Karpas-422 (cell line): ENCODE measurements at regions not wholly inside any gene's neighbourhood (a gene's known extent, or its start where the extent isn't known, plus 50 kb on each side); places are given as distances from the start of the nearest gene placed in this dataset.

Experiments
- DNase-seq: peaks from one replicate; pipeline ENCODE4 v3.0.0-alpha.2; 2015
- H2AFZ ChIP-seq: fragments of 200-600 bp; sonication (generic); 2 replicates; pipeline ENCODE4 v1.6.1; 2014; ENCODE audit warnings: antibody characterized with exemption, low read length, mixed read lengths
- H3K27ac ChIP-seq: fragments of 200-600 bp; sonication (generic); 2 replicates; pipeline ENCODE4 v1.5.1; 2014; ENCODE audit warnings: mild to moderate bottlenecking, low read length, moderate library complexity
- H3K27me3 ChIP-seq: fragments of 200-600 bp; sonication (generic); 2 replicates; pipeline ENCODE4 v1.6.1; 2014; ENCODE audit warnings: low read length, mixed read lengths
- H3K36me3 ChIP-seq: fragments of 200-600 bp; sonication (generic); 2 replicates; pipeline ENCODE4 v1.6.1; 2014; ENCODE audit warnings: low read length, mixed read lengths; ENCODE audit not compliant: insufficient read depth
- H3K4me1 ChIP-seq: fragments of 200-600 bp; sonication (generic); 2 replicates; pipeline ENCODE4 v1.6.1; 2014; ENCODE audit warnings: mild to moderate bottlenecking, low read length, mixed read lengths
- H3K4me2 ChIP-seq: fragments of 200-600 bp; sonication (generic); 2 replicates; pipeline ENCODE4 v1.6.1; 2014; ENCODE audit warnings: low read length, low read depth, mild to moderate bottlenecking; ENCODE audit not compliant: poor library complexity, severe bottlenecking
- H3K4me3 ChIP-seq: fragments of 200-600 bp; sonication (generic); 2 replicates; pipeline ENCODE4 v1.5.1; 2014; ENCODE audit warnings: mild to moderate bottlenecking, antibody characterized with exemption, low read length, mixed read lengths
- H3K79me2 ChIP-seq: fragments of 200-600 bp; sonication (generic); 2 replicates; pipeline ENCODE4 v1.6.1; 2014; ENCODE audit warnings: mild to moderate bottlenecking, low read length, mixed read lengths
- H3K9ac ChIP-seq: fragments of 200-600 bp; sonication (generic); 2 replicates; pipeline ENCODE4 v1.6.0; 2014; ENCODE audit warnings: low read length
- H3K9me2 ChIP-seq: fragments of 200-600 bp; sonication (generic), shearing (Covaris generic); replicated peaks from 2 replicates; pipeline ENCODE4 v1.6.0; 2014; ENCODE audit warnings: mild to moderate bottlenecking, low read length, moderate library complexity; ENCODE audit not compliant: insufficient read depth
- H3K9me3 ChIP-seq: fragments of 300-700, 200-600 bp; sonication (generic); 2 replicates; pipeline ENCODE4 v1.6.1; 2014; ENCODE audit warnings: low read length, mixed read lengths
- H4K20me1 ChIP-seq: fragments of 200-600 bp; sonication (generic); 2 replicates; pipeline ENCODE4 v1.6.1; 2014; ENCODE audit warnings: mild to moderate bottlenecking, antibody characterized with exemption, low read length, low read depth; ENCODE audit not compliant: insufficient read depth

DNA sequence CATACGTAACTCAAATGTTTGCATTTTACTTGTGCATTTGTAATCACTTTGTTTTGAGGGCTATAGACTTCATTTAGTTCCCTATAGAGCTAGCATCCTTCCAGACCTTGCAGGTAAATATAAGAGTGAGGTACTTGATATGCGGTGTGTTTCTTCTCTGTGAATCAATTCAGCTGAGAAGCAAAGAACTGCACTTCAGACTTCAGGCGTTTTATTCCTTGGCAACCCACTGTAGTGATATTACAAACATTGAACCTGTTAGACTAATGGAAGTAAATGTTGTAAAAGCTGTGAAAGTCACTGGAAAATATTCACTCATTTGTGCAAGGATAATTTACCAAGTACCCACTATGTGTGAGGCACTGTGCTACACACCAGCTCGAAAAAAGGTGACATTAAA is 94.1 kb upstream of the CHL1 start:
- H3K27ac ChIP-seq, result no peak overlapping the region
- no peak overlapping the region for H3K4me3 ChIP-seq
- H3K9me3 ChIP-seq, result no peaks in the 10 kb centered on the region
- H3K4me2 ChIP-seq, result no peak overlapping the region
- H4K20me1 ChIP-seq, result no peaks in the 10 kb centered on the region
- H3K79me2 ChIP-seq, result no peaks in the 10 kb centered on the region
- DNase-seq, result no peak
- no peaks in the 10 kb centered on the region for H3K9me2 ChIP-seq
- no peak overlapping the region for H3K9ac ChIP-seq
- H3K36me3 ChIP-seq, result no peaks in the 10 kb centered on the region
- no peaks in the 10 kb centered on the region for H3K27me3 ChIP-seq
- H3K4me1 ChIP-seq, result peaks cover 12% of the 10 kb centered on the region
- no peak overlapping the region for H2AFZ ChIP-seq

GRCh38 chr3:103991-104390 is 92.6 kb upstream of the CHL1 start:
- Histone ChIP-seq H2AFZ (no peak overlapping the region), H3K9me2 (no peaks in the 10 kb centered on the region), H3K27ac (no peak overlapping the region), H3K9ac (no peak overlapping the region), H3K79me2 (no peaks in the 10 kb centered on the region), H3K4me1 (peaks cover 16% of the 10 kb centered on the region), H3K27me3 (no peaks in the 10 kb centered on the region), H3K4me3 (no peak overlapping the region), H3K4me2 (no peak overlapping the region), H3K36me3 (no peaks in the 10 kb centered on the region), H4K20me1 (no peaks in the 10 kb centered on the region), H3K9me3 (no peaks in the 10 kb centered on the region)
- DNase-seq, result no peak

DNA sequence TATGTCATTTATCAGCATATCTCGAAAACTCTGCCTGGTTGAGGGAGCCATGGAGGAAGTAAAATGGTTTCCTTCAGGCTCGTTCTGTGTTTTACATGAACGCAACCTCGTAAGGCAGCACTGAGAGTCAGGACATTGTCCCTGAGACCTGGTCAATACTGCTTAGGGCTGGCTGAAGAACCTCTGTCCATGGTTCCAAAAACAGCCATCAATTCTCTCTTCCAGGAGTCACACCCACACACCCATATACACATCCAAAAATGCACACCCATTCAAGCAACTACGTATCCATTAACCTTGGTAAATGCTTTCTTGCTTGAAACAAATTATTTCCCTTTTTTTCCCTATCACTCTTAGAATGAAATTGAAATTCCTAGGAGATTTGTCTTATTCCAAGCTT is 91.0 kb upstream of the CHL1 start:
- Histone ChIP-seq H3K4me3 (no peak overlapping the region), H4K20me1 (no peaks in the 10 kb centered on the region), H3K9me3 (no peaks in the 10 kb centered on the region), H2AFZ (no peak overlapping the region), H3K36me3 (no peaks in the 10 kb centered on the region), H3K27ac (no peak overlapping the region), H3K4me1 (peaks cover 16% of the 10 kb centered on the region), H3K9me2 (no peaks in the 10 kb centered on the region), H3K27me3 (no peaks in the 10 kb centered on the region), H3K9ac (no peak overlapping the region), H3K79me2 (no peaks in the 10 kb centered on the region), H3K4me2 (no peak overlapping the region)
- no peak for DNase-seq

GRCh38 chr3:106619-107018 is 89.9 kb upstream of the CHL1 start:
- H2AFZ ChIP-seq, result no peak overlapping the region
- H3K27me3 ChIP-seq, result no peaks in the 10 kb centered on the region
- no peak overlapping the region for H3K9ac ChIP-seq
- no peak overlapping the region for H3K4me2 ChIP-seq
- peaks cover 23% of the 10 kb centered on the region for H3K4me1 ChIP-seq
- no peak overlapping the region for H3K27ac ChIP-seq
- no peaks in the 10 kb centered on the region for H3K79me2 ChIP-seq
- DNase-seq, result no peak
- no peaks in the 10 kb centered on the region for H3K9me2 ChIP-seq
- no peaks in the 10 kb centered on the region for H3K36me3 ChIP-seq
- H3K4me3 ChIP-seq, result no peak overlapping the region
- no peaks in the 10 kb centered on the region for H3K9me3 ChIP-seq
- no peaks in the 10 kb centered on the region for H4K20me1 ChIP-seq

DNA sequence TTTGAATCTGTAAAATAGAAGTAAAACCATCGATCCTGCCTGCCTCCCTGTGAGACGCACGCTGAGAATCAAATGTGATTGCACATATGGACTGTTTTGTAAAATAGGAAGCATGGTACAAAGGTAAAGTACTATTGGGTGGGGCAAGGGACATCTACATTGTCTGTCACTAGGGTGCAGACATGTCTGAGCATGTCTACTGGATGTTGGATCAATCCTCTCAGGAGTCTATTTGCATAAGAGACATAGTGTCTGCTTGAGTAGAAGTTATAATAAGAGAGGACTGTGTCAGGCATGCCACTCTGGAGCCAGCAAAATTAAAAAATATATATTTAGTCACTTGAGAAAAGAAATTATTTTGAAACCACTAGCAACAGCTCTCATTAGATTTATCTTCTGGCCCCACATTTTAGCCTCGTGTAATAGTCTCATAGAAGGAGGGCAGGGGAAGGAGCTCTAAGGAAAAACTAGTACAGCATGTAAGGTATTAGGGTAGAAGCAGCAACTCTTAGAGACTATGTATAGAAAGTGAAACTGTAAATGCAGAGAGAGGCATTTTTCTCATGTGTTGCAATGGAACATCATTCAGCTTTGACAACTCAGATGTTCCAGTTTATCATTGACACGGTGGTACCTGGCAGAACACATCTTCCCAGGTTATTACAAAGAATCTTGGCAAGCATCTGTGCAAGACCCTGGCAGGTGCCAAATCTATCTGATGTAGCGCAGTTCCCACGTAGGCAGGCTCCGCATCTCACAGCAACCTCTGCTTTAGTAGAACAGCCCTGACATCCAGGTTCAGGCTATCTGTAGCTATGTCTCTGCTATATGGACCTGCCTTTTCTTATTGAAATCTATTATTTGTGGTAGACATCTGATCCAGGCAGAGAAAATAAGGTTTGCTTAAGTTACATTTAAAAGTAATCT is 85.2 kb upstream of the CHL1 start:
- Histone ChIP-seq H3K4me3 (no peak overlapping the region), H3K9me3 (no peaks in the 10 kb centered on the region), H3K9me2 (no peaks in the 10 kb centered on the region), H3K79me2 (no peaks in the 10 kb centered on the region), H3K4me1 (peaks cover 12% of the 10 kb centered on the region), H2AFZ (no peak overlapping the region), H4K20me1 (no peaks in the 10 kb centered on the region), H3K36me3 (no peaks in the 10 kb centered on the region), H3K4me2 (no peak overlapping the region), H3K27me3 (no peaks in the 10 kb centered on the region), H3K9ac (no peak overlapping the region), H3K27ac (no peak overlapping the region)
- no peak for DNase-seq

GRCh38 chr3:112773-113172 is 83.8 kb upstream of the CHL1 start:
- Histone ChIP-seq H3K4me2 (no peak overlapping the region), H3K9me3 (no peaks in the 10 kb centered on the region), H3K36me3 (no peaks in the 10 kb centered on the region), H3K4me1 (peaks cover 8% of the 10 kb centered on the region), H3K79me2 (no peaks in the 10 kb centered on the region), H3K9me2 (no peaks in the 10 kb centered on the region), H4K20me1 (no peaks in the 10 kb centered on the region), H3K4me3 (no peak overlapping the region), H3K27me3 (no peaks in the 10 kb centered on the region), H3K27ac (no peak overlapping the region), H2AFZ (no peak overlapping the region), H3K9ac (no peak overlapping the region)
- no peak for DNase-seq

DNA sequence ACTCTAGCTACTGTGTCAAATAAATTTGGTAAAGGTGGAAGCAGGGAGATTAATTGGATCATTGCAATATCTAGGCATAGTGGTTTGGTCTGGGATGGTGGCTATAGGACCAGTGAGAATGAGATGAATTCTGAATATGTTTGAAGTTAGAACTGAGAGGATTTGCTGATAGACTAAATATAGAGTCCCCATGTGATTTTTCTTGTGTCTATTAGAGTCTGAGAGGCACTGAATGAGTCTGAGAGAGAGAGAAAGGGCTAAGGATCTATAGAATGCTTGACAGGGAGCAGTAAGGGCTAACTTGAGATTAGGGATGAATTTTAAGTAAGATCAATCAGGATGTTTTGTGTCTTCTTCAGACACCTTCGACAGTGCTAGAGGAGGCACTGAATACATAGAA is 77.9 kb upstream of the CHL1 start:
- H3K4me1 ChIP-seq, result no peaks in the 10 kb centered on the region
- H3K36me3 ChIP-seq, result no peaks in the 10 kb centered on the region
- H3K9ac ChIP-seq, result no peak overlapping the region
- H4K20me1 ChIP-seq, result no peaks in the 10 kb centered on the region
- H3K9me3 ChIP-seq, result no peaks in the 10 kb centered on the region
- no peaks in the 10 kb centered on the region for H3K27me3 ChIP-seq
- H3K79me2 ChIP-seq, result no peaks in the 10 kb centered on the region
- H3K4me2 ChIP-seq, result no peak overlapping the region
- no peaks in the 10 kb centered on the region for H3K9me2 ChIP-seq
- no peak overlapping the region for H3K27ac ChIP-seq
- no peak overlapping the region for H2AFZ ChIP-seq
- no peak overlapping the region for H3K4me3 ChIP-seq
- no peak for DNase-seq

DNA sequence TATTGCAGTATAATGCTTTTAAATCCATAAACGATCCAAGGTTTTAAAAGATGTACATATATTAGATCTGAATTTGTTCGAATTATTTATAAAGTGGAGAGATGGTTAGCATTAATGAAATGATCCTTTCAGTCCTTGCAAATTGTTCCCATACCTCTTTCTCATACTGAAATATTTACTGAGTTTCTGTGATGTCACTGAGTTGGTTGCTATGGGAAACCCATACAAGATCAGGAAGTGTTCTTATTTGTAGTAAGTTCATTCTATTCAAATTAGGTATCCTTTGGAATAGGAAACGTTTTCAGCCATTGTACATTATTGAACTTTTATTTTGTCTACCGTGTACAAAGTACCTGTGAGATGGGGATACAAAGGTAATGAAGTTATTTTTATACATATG is 73.2 kb upstream of the CHL1 start:
- Histone ChIP-seq H3K36me3 (no peaks in the 10 kb centered on the region), H3K79me2 (no peaks in the 10 kb centered on the region), H3K4me1 (no peaks in the 10 kb centered on the region), H2AFZ (no peak overlapping the region), H3K4me2 (no peak overlapping the region), H4K20me1 (no peaks in the 10 kb centered on the region), H3K9me2 (no peaks in the 10 kb centered on the region), H3K27me3 (no peaks in the 10 kb centered on the region), H3K4me3 (no peak overlapping the region), H3K9me3 (no peaks in the 10 kb centered on the region), H3K9ac (no peak overlapping the region), H3K27ac (no peak overlapping the region)
- no peak for DNase-seq
